Muscle of arm (tissue), 1 donor: ENCODE measurements at regions not wholly inside any gene's neighbourhood (a gene's known extent, or its start where the extent isn't known, plus 50 kb on each side); places are given as distances from the start of the nearest gene placed in this dataset.

Experiments used
- DNase-seq: peaks from one replicate; pipeline ENCODE4 v3.0.0-alpha.2; 2013

DNA sequence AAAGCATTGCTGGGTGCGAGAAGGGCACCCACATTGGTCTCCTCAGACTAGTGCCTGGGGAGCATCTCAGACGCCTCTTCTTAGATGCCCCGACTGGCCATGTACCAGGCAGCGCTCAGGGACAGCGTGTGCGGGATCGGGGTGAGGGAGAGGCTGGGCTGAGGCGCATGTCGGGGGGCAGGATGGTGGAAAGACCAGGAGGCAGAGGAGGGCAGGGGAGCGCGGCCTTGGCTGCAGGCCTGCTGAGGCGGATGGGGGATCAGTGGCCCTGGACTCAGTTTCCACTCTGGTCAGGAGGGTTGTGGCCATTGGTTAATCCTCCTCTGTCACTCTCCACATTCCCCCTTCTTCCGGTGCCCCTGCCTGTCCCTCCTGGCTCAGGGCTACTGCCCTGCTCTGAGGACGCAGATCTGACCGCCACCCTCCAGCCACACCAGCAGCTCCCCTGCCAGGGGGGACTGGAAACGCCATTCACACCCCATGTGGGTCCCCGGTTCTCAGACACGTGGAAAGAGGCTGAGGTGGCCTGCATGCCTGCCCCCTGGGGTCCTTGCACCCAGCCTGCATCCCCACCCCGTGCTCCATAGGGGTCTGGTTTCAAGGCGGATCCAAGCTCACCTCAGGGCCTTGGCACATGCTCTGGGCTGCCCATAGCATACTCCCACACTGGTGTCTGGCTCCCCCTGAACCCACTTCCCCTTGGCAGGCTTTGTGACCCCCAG, 105.9 kb downstream of the CPZ start:
- DNase-seq = no peak

DNA sequence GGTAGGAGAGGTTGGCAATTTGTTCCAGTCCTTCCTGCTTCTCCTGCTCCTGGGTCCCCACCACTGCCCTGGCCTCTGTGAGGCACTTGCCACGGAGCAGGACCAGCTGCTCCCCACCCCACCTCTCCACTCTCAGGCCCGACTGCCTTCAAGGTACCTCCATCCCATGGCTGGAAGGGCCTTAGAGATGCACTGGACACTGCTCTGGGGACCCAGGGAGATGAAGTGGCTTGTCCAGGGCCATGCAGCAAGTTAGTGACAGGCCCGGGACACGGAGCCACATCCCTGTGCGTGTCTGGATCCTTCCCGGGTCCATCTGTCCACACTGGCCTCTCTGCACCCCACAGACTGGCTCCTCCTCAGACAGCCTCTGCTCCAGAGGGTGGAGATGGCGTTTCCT, 105.3 kb downstream of the CPZ start:
- DNase-seq = no peak

DNA sequence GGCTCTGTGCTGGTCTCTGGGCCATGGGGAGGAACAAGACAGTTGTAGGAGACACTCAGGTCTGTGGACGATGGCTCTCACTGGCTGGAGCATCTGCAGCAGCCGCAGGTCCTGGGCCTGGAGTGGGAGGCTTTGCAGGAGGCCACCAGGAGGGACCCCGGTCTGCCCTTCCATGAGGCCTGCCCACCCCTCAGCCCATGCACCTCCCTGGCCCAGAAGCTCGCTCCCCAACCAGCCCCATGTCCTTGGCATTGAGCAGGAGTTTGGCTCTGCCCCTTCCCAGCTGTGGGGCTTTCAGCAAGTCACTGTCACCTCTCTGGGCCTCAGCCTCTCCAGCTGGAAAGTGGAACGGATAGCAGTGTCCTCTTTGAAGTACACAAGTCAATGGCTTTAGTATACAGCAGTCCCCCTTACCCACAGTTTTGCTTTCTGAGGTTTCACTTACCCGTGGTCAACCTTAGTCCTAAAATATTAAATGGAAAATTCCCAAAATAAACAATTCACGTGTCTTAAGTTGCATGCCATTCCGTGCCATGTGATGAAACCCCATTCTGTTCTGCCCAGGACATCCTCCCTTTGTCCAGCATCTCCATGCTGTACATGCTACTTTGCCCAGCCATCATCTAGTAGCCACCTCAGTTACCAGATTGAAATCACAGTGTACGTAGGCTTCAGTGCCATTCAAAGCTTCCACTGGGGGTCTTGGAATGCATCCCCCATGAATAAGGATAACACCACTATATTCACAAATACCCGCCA, 104.0 kb downstream of the CPZ start:
- no peak for DNase-seq

DNA sequence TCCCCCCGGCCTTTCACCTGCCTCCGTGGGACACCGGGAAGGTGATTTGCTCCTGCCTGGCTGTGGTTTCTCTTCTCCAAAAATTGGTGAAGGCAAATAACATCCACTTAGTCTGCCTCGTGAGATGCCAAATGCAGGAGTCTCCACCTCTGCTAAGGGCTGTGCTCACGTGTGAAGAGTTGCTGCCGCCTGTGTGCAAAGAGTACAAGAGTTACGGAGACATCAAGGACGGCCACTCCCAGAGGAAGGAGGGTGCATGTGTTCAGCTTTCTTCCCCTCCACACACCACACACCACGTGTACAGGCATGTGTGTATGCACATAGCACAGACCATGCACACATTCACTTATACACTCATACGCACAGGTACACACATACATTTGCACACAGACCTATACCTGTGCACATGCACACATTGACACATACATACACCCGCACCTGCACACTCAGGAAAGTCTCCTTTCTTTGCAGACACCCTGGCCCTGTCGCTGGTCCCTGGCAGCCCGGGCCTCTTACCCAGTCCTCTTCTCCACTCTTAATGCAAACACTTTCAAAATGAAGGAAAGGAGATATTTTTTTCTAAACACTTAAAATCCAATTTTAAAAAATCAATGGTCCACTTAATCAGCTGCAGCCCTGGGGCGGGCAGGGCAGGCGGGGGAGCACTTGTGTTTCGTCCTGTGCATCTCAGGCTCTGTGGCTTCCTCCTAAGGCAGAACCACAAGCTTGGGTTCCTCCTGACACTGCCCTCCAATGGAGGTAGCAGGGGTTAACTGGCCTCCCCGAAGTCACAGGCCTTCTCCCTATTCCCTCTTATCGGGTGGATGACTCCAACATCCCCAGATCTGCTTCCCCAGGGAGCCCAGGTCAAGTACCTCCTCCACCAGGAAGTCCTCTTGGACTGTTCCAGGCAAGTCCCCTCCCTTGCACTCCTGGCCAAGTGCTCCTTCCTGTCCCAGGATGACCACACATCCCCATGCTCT, 103.0 kb downstream of the CPZ start:
- DNase-seq = no peak

DNA sequence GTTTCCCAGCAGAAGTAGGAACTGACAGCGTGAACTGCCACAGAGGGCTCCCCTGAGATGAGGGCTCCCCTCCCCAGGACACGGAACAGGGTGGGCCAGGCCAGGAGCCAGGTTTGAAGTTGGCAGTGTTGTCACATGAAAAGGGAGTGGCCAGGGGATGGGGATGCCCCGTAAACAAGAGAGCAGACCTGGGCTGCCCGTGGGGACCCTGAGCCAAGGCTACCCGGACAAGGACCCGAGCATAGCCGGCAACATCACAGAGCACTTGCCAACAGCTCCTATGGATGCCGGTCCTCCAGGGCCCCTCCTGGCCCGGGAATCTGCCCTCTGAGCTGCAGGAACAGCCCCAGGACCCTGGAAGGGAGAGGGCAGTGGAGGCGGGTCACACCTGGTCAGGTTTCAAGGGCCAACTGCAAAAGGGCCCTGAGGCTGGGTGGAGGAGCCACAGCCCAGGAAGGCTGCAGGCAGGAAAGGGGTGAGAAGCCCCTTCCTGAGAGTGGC, 102.1 kb downstream of the CPZ start:
- DNase-seq = no peak

DNA sequence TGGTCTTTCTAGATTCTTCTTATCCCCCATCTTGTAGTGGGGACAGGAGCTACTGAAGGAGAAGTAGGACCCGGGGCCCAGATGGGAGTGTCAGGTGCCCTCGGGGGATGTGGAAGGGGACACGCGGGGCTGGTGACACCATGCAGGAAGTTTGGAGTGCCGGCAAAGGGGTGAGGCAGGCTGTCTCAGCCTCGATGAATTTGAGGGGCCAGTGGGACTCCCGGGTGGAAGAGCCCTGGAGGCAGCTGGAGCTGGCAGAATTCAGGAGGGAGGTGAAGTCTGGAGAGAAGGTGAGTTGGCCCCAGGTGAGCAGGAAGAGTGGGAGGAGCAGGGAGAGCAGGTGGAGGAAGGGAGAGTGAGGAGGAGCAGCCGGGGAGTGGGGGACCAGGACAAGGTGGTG, 101.7 kb downstream of the CPZ start:
- DNase-seq = no peak

DNA sequence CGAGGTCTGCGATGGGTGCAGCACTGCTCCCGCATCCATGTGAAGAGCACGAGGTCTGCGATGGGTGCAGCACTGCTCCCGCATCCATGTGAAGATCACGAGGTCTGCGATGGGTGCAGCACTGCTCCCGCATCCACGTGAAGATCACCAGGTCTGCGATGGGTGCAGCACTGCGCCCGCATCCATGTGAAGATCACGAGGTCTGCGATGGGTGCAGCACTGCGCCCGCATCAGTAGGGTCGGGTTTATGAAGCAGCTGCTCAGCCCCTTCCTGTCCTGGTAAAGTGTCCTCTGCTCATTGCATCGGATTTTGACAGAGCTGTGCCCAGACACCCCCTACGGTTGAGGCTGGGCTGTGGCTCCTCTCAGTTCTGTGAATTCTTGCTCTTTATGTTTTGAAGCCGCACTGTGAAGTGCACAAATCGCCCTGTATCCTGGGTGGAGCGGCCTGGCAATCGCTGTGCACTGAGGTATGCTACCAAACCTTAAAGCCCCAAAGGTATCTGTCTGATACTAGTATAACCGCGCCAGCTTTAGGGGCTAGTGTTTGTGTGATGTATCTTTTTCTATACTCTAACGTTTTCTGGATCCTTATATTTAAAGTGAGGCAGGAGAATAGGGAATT, 98.7 kb downstream of the CPZ start:
- DNase-seq = no peak

DNA sequence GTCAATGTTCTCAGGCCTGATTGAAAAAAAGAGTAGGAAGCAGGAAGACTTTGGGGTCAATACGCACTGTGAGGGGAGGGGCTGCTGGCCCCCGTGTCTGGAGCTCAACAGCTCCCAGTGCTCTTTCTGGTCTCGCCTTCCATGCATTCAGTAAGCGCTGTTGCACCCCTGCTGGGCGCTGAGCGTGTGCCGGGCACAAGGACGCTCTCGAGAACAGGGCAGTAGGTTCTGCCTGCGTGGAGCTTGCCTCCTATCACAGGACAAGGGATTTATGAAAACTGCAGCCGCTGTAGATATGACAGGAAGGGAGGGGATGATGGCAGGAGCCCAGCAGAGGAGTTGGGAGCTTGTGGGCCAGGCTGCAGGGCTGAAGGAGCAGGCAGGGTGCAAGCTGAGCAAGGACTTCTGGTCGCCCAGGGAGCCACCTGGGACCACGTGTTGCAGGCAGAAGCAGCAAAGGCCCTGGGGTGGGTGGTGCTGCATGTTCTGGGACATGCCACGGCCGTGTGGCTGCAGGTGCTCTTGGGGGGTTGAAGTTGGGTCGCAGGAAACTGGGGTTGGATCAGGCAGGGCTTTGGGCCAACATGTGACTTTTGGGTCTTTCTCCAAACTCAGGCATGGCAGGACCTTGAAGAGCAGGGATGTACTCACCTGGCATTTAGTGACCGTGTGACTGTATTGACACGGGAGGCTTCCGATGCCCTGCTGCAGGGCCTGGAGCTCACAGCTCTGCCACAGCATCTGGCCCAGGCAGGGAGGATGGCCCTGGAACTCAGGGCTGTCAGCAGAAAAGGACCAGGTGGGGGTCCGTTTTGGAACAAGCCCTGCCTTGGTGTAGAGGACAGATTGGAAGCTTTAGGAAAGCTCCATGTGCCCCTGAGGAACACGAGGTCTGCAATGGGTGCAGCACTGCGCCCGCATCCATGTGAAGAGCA, 97.9 kb downstream of the CPZ start:
- DNase-seq = no peak

DNA sequence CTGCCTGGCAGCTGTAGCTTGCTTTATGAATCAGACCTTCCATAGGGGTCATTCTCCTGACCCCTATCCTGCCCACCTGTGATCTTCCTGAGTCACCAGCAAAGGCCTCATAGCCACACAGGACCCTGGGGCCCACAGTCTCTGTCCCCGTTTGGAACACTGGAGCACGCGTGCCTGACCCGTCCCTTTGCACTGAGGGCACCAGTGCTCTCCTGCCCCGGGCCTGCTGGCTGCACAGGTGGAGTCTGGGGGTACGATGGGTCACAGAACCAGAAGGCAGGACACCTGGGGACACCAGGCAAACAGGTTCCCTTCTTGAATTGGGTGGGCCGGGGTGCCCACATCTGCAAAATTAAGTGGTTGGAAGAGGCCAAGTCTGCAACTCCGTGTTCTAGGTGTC, 97.2 kb downstream of the CPZ start:
- no peak for DNase-seq

DNA sequence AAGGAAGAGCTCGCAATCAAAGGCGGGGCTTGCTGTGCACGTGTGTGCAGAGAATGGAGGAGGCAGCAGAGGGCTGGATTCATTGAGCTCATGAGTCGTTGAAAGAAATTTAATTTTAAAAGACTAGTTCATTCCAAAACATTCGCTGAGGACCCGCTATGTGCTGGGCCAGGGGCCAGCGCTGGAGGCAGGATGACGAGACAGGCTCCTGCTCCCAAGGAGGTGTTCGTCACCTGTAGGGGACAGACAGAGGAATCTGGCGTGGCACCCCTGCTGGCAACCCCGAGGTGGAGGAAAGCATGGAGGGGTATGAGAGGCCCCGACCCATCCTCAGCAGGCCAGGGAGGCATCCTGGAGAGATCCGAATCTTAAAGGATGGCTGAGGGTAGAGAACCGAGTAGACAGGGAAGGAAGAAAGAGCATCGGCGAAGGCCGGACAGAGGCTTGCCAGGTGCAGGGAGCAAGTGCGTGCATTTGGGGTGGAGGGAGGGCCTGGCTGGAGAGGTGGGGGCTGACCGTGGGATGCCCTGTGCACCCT, 96.4 kb downstream of the CPZ start:
- DNase-seq = no peak

DNA sequence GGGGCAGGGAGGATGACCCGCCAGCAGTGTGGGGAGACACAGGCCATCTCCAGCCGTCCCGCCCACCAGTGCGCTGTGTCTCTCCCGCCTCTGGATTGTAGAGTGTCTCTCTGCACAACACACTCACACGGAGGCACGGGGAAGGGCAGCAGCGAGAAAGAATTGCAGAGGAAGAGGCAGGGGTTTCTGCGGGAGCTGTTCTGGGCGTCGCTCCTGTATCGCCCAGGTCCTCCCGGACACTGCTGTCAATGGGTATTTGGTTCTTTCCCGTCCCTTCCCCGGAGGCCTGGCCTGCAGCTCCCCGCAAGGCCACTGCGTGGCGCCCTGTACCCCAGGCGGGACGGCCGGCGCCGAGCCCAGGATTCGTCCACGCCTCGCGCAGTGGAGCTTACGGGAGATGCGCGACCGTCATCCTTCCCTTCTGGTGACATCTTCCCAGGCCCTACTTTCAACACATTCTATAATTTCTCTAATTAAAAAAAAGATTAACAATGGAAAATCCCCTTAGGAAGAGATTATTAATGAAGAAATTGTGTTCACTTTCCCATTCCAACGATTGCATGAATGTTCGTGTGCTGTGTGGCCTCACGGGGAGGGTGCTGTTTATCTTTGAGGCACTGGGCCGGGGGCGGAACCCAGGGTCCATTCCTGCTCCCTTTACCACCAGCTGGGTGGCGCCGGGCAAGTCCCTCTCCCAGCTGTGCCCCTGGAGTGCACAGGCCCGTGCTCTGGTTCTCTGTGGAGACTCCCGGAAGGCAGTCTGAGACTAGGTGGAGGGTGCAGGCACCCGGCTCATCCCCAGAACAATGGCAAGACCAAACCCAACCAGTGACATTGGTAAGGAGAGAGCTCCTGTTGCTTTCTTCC, 95.7 kb downstream of the CPZ start:
- peak; percentile 20 for DNase-seq

DNA sequence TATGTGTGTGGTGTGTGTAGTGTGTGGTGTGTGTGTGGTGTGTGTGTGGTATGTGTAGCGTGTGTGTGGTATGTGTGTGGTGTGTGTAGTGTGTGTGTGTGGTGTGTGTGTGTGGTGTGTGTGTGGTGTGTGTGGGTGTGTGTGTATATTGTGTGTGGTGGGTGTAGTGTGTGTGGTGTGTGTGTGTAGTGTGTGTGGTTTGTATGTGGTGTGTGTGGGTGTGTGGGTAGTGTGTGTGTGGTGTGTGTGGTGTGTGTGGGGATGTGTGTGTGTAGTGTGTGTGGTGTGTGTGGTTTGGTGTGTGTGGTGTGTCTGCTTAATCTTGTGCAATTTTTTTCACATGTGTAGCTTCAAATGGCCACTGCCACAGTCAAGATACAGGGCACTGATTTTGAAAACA, 94.5 kb downstream of the CPZ start:
- no peak for DNase-seq

DNA sequence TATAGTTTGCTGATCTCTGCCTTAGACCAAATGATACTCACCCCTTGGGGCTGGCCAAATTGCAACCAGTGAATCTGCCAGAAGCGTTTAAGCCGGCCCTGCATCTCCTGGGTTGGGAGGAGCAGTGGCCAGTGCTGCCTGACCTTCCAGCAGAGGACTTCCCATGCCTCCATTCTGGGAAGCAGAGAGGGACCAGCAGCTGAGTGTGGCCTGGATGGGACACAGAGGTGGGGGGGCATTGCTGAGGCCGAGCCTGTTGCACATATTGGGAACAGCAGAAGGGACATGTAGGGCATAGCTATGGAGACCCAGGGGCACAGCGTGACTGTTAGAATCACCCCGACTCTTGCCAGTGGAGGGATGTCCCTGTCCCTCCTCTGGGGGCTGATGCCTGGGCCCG, 93.3 kb downstream of the CPZ start:
- no peak for DNase-seq

DNA sequence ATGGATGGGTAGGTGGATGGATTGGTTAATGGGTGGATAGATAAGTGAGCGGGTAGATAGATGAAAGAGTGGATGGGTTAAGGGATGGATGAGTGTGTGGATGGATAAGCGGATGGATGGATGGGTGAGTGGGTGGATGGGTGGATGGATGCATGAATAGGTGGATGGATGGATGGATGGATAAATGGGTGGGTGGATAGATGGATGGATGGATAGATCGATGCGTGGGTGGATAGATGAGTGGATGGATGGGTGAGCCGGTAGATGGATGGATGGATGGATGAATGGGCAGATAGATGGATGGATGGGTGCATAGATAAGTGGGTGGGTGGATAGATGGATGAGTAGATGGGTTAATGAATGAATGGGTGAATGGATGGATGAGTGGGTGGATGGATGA, 90.9 kb downstream of the CPZ start:
- no peak for DNase-seq

DNA sequence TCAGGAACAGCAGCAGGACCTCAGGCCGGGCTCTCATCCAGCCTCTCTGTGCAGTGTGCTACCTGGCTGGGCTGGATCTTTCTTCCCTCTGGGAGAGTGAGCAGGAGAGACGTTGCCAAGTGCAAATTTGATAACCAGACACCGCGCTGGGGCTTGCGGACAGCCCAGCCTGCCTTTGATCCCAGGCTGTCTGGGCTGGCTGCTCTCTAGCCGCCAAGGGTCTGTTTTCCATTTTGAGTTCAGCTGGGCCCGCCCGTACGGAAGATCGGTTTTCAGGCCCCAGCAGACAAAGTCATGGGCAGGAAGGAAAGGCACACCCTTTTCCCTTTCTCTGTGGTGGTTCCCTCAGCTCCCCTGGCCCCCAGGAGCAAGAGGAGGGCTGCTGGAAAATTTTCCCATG, 90.2 kb downstream of the CPZ start:
- DNase-seq = no peak

DNA sequence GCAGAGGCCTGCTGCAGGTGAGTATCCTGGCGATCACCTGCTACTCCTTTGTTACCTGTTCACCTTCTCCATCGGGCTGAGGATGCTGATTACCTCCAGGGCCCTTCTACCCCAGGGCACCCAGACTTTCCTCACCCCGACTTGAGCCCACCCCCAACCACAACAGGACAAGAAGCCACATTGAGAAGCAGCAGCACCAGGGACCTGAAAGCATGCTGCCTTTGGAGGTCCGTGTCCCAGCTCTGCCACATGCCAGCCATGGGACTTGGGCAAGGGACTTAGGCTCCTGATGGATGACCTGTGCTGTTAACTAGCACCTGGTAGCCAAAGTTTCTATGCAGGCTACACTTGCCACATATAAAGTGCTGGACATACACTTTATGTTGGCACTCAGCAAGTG, 89.7 kb downstream of the CPZ start:
- no peak for DNase-seq

DNA sequence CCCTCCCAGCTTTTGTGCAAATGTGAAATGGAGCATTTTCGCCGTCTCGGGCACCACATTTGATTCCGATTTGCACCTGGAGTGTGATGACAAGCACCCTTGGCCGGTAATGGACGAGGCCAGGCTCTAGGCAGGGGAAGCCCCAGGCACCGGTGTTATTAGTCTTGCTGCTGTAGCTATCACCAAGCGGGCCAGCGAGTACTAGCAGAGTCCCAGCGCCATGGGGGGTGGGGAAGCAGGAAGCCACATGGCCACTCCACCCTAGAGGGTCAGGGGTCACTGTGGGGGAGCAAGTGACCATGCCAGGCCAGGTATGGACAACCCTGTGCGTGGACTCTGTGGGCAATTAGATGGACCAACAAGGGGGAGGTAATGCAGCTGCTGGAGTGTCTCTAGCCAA, 88.8 kb downstream of the CPZ start:
- DNase-seq = no peak

DNA sequence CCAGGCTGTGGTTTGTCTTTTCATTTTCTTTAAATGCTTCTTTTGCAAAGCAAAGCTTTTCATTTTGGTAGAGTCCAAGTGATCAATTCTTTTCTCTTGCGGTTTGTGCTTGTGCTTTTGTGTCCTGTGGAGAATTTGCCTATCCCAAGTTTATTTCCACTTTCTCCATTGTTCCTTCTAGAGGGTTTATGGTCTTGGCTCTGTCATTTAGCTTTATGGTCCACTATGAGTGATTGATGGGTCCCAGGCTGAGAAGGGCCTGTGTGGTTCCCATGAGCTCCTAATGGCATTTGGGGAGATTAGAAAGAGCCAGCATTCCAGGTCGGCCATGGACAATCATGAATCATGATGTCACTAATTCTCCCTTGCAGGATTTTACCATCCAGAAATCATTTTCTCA, 86.5 kb downstream of the CPZ start:
- DNase-seq = no peak

DNA sequence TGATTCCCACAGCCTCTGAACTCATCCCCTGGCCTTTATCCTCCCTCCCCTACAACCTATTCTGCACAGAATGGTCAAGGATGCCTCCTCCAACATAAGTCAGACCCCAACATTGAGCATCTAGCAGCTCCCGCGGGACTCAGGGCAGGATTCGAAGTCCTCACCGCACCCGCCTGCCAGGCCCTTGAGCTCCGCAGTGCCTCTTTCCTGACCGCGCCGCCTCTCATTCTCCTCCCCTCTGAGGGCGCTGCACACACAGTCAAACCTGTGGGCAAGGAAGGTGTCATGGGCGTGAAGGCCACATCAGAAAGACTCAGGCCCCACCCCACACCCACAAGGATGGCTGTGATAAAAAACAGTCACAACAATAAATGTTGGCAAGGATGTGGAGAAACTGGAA, 84.1 kb downstream of the CPZ start:
- no peak for DNase-seq
